GM12878 (cell line): ENCODE measurements at regions not wholly inside any gene's neighbourhood (a gene's known extent, or its start where the extent isn't known, plus 50 kb on each side); places are given as distances from the start of the nearest gene placed in this dataset.

Experiments used
- ATAC-seq: fragments of 200-7000 bp; cut with Tn5 transposase; 3 replicates; pipeline ENCODE4 v1.9.1; 2020; ENCODE audit warnings: mild to moderate bottlenecking, moderate library complexity
- BruUV-seq: library from RNA; stranded (reverse); fragments of 400-500 nt; replicated peaks from 2 replicates; lab custom pipeline; 2021; lab: Mats Ljungman, UMichigan
- CTCF ChIA-PET: fragments of 300-600 bp; sonication (Branson Sonifier 250); formaldehyde crosslinking; extraction: SDS; loops from one replicate; lab custom pipeline; 2021; ENCODE audit warnings: inconsistent platforms; lab: Yijun Ruan, JAX
- POLR2A ChIA-PET: fragments of 350-600 bp; formaldehyde crosslinking; extraction: SDS; loops from one replicate; lab custom pipeline; 2021; ENCODE audit warnings: inconsistent platforms; lab: Charles Lee
- RAD21 ChIA-PET: fragments of 300-600 bp; sonication (Branson Sonifier 250); formaldehyde crosslinking; loops from one replicate; lab custom pipeline; 2023; ENCODE audit warnings: antibody characterized with exemption; ENCODE audit not compliant: unreplicated experiment; lab: Charles Lee
- SMC1A ChIA-PET: fragments of 300-600 bp; sonication (Branson Sonifier 250); formaldehyde crosslinking; loops from one replicate; lab custom pipeline; 2023; ENCODE audit not compliant: unreplicated experiment, uncharacterized antibody; lab: Charles Lee
- DNase-seq: peaks from one replicate; pipeline ENCODE4 v3.0.0-alpha.2; 2011; ENCODE audit warnings: low read depth, low spot score
- FAIRE-seq: peaks from 3 replicates; lab custom pipeline; 2011; peaks lifted over from hg19 to GRCh38; lab: Jason Lieb, UNC
- H2AFZ ChIP-seq: 2 replicates; pipeline ENCODE4 v1.6.0; 2011; ENCODE audit warnings: low read depth, low read length, control low read depth; ENCODE audit not compliant: control insufficient read depth
- H3K27ac ChIP-seq: 2 replicates; pipeline ENCODE4 v1.5.1; 2011; ENCODE audit warnings: control low read depth; ENCODE audit not compliant: control insufficient read depth, insufficient read depth
- H3K27me3 ChIP-seq, 2 experiments: replicated peaks in 1 of 2; 2 replicates each; pipeline versions ENCODE4 v1.6.0 to v1.6.1; 2011; ENCODE audit warnings: low read length in 1 of 2; ENCODE audit not compliant: control insufficient read depth in 2 of 2, insufficient read depth in 2 of 2
- H3K36me3 ChIP-seq, 2 experiments: 2 replicates each; pipeline ENCODE4 v1.5.1; 2011; ENCODE audit warnings: low read length in 1 of 2; ENCODE audit not compliant: control insufficient read depth in 2 of 2, insufficient read depth in 2 of 2
- H3K4me1 ChIP-seq: 2 replicates; pipeline ENCODE4 v1.6.1; 2011; ENCODE audit warnings: mild to moderate bottlenecking, low read length, moderate library complexity, mixed read lengths; ENCODE audit not compliant: control insufficient read depth, insufficient read depth
- H3K4me2 ChIP-seq: 2 replicates; pipeline ENCODE4 v1.6.0; 2011; ENCODE audit warnings: control low read depth; ENCODE audit not compliant: control insufficient read depth, insufficient read depth
- H3K4me3 ChIP-seq: fragments of 200-600 bp; sonication (generic); 2 replicates; pipeline ENCODE4 v1.5.1; 2016
- H3K79me2 ChIP-seq: 2 replicates; pipeline ENCODE4 v1.6.0; 2011; ENCODE audit warnings: low read length; ENCODE audit not compliant: control insufficient read depth, insufficient read depth
- H3K9ac ChIP-seq: 2 replicates; pipeline ENCODE4 v1.8.0; 2011; ENCODE audit warnings: low read length, control low read depth, mixed read lengths; ENCODE audit not compliant: control insufficient read depth, insufficient read depth
- H3K9me3 ChIP-seq: replicated peaks from 3 replicates; pipeline ENCODE4 v1.5.1; 2011; ENCODE audit warnings: mild to moderate bottlenecking, low read length; ENCODE audit not compliant: control insufficient read depth, insufficient read depth
- H4K20me1 ChIP-seq: 2 replicates; pipeline ENCODE4 v1.6.0; 2011; ENCODE audit not compliant: control insufficient read depth, insufficient read depth
- BACH1 ChIP-seq: fragments of 450-650 bp; IDR thresholded peaks from 2 replicates; pipeline ENCODE4 v1.6.1; 2017; ENCODE audit warnings: mild to moderate bottlenecking, borderline replicate concordance
- BRCA1 ChIP-seq: IDR thresholded peaks from 2 replicates; pipeline ENCODE4 v1.6.1; 2011; ENCODE audit warnings: low read depth, low read length, improper control_type of control experiment
- ESRRA ChIP-seq: IDR thresholded peaks from 2 replicates; pipeline ENCODE4 v1.6.1; 2012; ENCODE audit warnings: mild to moderate bottlenecking, low read length, improper control_type of control experiment
- FOXM1 ChIP-seq: IDR thresholded peaks from 2 replicates; pipeline ENCODE4 v1.6.1; 2012; ENCODE audit warnings: low read depth, mild to moderate bottlenecking, inconsistent platforms, low read length, moderate library complexity
- KDM1A ChIP-seq: fragments of 200-600 bp; sonication (generic); IDR thresholded peaks from 2 replicates; pipeline ENCODE4 v1.6.1; 2016; ENCODE audit warnings: borderline replicate concordance
- NFIC ChIP-seq: IDR thresholded peaks from 2 replicates; pipeline ENCODE4 v1.6.1; 2012; ENCODE audit warnings: low read depth, mild to moderate bottlenecking, inconsistent platforms, low read length, moderate library complexity
- POU2F2 ChIP-seq: IDR thresholded peaks from 3 replicates; pipeline ENCODE4 v1.6.1; 2011; ENCODE audit warnings: low read depth, mild to moderate bottlenecking, low read length, borderline replicate concordance
- STAT1 ChIP-seq: fragments of 450-650 bp; conservative IDR thresholded peaks from 2 replicates; pipeline ENCODE4 v1.6.1; 2014; ENCODE audit warnings: antibody characterized with exemption, mild to moderate bottlenecking
- TCF3 ChIP-seq: IDR thresholded peaks from 2 replicates; pipeline ENCODE4 v1.6.1; 2012; ENCODE audit warnings: low read depth, mild to moderate bottlenecking, low read length, borderline replicate concordance; ENCODE audit not compliant: insufficient read depth
- ZBED1 ChIP-seq: IDR thresholded peaks from 2 replicates; pipeline ENCODE4 v1.6.1; 2016; ENCODE audit warnings: borderline replicate concordance
- WGBS: methylation state at CpG from one replicate; pipeline ENCODE4 v1.1.6; 2016; ENCODE audit warnings: low lambda C conversion rate; ENCODE audit not compliant: insufficient replicate concordance, insufficient coverage; ENCODE audit errors: missing lambda C conversion rate; 5-methylcytosine and 5-hydroxymethylcytosine counted together
- in situ Hi-C: fragments of 300-500 bp; cut with MboI; formaldehyde crosslinking; loops from 9 replicates; pipeline ENCODE4 v1.14.3; 2018; ENCODE audit warnings: mixed read lengths
- intact Hi-C: fragments of 100-400 bp; cut with micrococcal nuclease; formaldehyde crosslinking; loops from one replicate; pipeline ENCODE4 v1.14.2; 2022; ENCODE audit not compliant: unreplicated experiment

DNA sequence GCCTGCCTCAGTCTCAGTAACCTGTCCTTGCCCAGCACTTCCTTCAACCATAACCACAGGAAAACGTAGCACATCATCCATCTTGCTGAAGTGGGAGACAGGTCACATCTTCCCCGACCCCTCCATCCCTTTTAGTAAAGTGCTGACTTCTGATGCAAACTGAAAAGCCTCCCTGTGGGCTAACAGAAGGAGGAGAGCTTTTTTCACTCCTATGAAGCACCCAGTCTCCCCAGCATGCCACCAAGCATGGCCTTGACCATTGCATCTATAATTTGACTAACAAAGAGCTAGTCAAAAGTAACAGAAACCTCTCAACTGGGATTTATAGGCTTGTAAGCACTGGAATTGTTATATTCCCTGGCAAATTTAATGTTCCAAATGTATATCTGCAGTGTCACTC lies 288.9 kb upstream of the IRAK1BP1 start:
- no peaks in the 10 kb centered on the region for H3K9me3 ChIP-seq
- no peaks in the 10 kb centered on the region for H4K20me1 ChIP-seq
- H3K9ac ChIP-seq, result no peak overlapping the region
- no peak overlapping the region for H2AFZ ChIP-seq
- ChIA-PET CTCF (no interaction called here), RAD21 (no interaction called here), SMC1A (interaction anchor here (1.6 kb wide), 1 partner anchor 12 kb away, joined by 4 read pairs; no protein-coding TSS in a partner anchor)
- no peaks in the 10 kb centered on the region for H3K79me2 ChIP-seq
- 3% methylated on average over 2 of the region's 2 CpGs for WGBS
- ATAC-seq, result no peak
- no peak for FAIRE-seq
- DNase-seq, result no peak
- no peaks in the 10 kb centered on the region; a peak in 1 of 4 replicates for H3K27me3 ChIP-seq
- no peak overlapping the region for H3K4me2 ChIP-seq
- BruUV-seq, result no TSS peak
- in situ Hi-C loops, result no loop called here
- H3K4me3 ChIP-seq, result no peak overlapping the region
- no peaks in the 10 kb centered on the region for H3K4me1 ChIP-seq
- TF ChIP-seq TCF3, result no peak
- TF ChIP-seq ZBED1, result no peak
- no peak for TF ChIP-seq KDM1A
- no peak for TF ChIP-seq NFIC
- no peak for TF ChIP-seq FOXM1
- no peak for TF ChIP-seq BACH1
- no peak for TF ChIP-seq STAT1
- TF ChIP-seq BRCA1, result no peak
- no peak for TF ChIP-seq POU2F2
- TF ChIP-seq ESRRA, result no peak
- TF ChIP-seq, all 136 proteins: peak for 0
- intact Hi-C loops, result no loop called here
- POLR2A ChIA-PET, result no interaction called here
- Histone ChIP-seq H3K36me3 (no peaks in the 10 kb centered on the region), H3K27ac (no peak overlapping the region)
